Stimulated activated naive CD8-positive, alpha-beta T cell treated with anti-CD3 and anti-CD28 coated beads, Interleukin-15, amount 100 ng/mL, for 72 hours (primary cell): ENCODE measurements at regions not wholly inside any gene's neighbourhood (a gene's known extent, or its start where the extent isn't known, plus 50 kb on each side); places are given as distances from the start of the nearest gene placed in this dataset.

ENCODE experiments used
- ATAC-seq: fragments of 150-1000 bp; cut with Tn5 transposase; 2 replicates; pipeline ENCODE4 v1.10.0; 2021; ENCODE audit warnings: mild to moderate bottlenecking, moderate library complexity
- DNase-seq, 2 donors: peaks; one replicate each; pipeline ENCODE4 v3.0.0; 2021 to 2022
- H3K27ac Mint-ChIP-seq, 2 donors: one replicate each; pipeline ENCODE4 v1.8.0; 2022; ENCODE audit warnings: mild to moderate bottlenecking in 2 of 2, mixed read lengths in 2 of 2, moderate library complexity in 2 of 2
- H3K27me3 Mint-ChIP-seq: one replicate; pipeline ENCODE4 v1.8.0; 2022; ENCODE audit warnings: mixed read lengths
- H3K4me1 Mint-ChIP-seq: one replicate; pipeline ENCODE4 v1.8.0; 2022; ENCODE audit warnings: mild to moderate bottlenecking, mixed read lengths
- H3K4me3 Mint-ChIP-seq, 2 donors: one replicate each; pipeline ENCODE4 v1.8.0; 2022; ENCODE audit warnings: mild to moderate bottlenecking in 2 of 2, mixed read lengths in 2 of 2, moderate library complexity in 1 of 2
- H3K9me3 Mint-ChIP-seq, 2 donors: one replicate each; pipeline ENCODE4 v1.8.0; 2022; ENCODE audit warnings: mixed read lengths in 2 of 2

GRCh38 chr12:58509116-58509885 is 411.0 kb downstream of the LRIG3 start:
- H3K27ac Mint-ChIP-seq: no peak overlapping the region
- no peak overlapping the region for H3K4me3 Mint-ChIP-seq
- no peaks in the 10 kb centered on the region for H3K4me1 Mint-ChIP-seq
- peaks cover 0 to 10% of the 10 kb centered on the region in 2 donors for H3K9me3 Mint-ChIP-seq
- ATAC-seq: no peak
- no peak for DNase-seq
- no peaks in the 10 kb centered on the region for H3K27me3 Mint-ChIP-seq

- H3K4me1 Mint-ChIP-seq: no peaks in the 10 kb centered on the region
- H3K4me3 Mint-ChIP-seq: no peak overlapping the region
- ATAC-seq (no peak), DNase-seq (no peak)
- no peaks in the 10 kb centered on the region for H3K27me3 Mint-ChIP-seq
- H3K27ac Mint-ChIP-seq: no peak overlapping the region
- peaks cover 16 to 32% of the 10 kb centered on the region in 2 donors for H3K9me3 Mint-ChIP-seq
Measured at GRCh38 chr12:58513301-58513834, 406.9 kb downstream of the LRIG3 start.

GRCh38 chr12:58513852-58514251 is 406.5 kb downstream of the LRIG3 start:
- ATAC-seq: no peak
- H3K4me3 Mint-ChIP-seq: no peak overlapping the region
- DNase-seq: no peak
- no peaks in the 10 kb centered on the region for H3K27me3 Mint-ChIP-seq
- H3K4me1 Mint-ChIP-seq: no peaks in the 10 kb centered on the region
- no peak overlapping the region for H3K27ac Mint-ChIP-seq
- H3K9me3 Mint-ChIP-seq: peaks cover 21 to 36% of the 10 kb centered on the region in 2 donors

GRCh38 chr12:58519839-58520238 is 400.5 kb downstream of the LRIG3 start:
- H3K9me3 Mint-ChIP-seq: peaks cover 26 to 32% of the 10 kb centered on the region in 2 donors
- ATAC-seq (no peak), DNase-seq (no peak)
- H3K27ac Mint-ChIP-seq: no peak overlapping the region
- peaks cover 6% of the 10 kb centered on the region for H3K27me3 Mint-ChIP-seq
- H3K4me3 Mint-ChIP-seq: no peak overlapping the region
- H3K4me1 Mint-ChIP-seq: no peaks in the 10 kb centered on the region

- DNase-seq (no peak), ATAC-seq (no peak)
- H3K27ac Mint-ChIP-seq: no peak overlapping the region
- peaks cover 6% of the 10 kb centered on the region for H3K27me3 Mint-ChIP-seq
- H3K9me3 Mint-ChIP-seq: peaks cover 26 to 30% of the 10 kb centered on the region in 2 donors
- no peaks in the 10 kb centered on the region for H3K4me1 Mint-ChIP-seq
- H3K4me3 Mint-ChIP-seq: no peak overlapping the region
Measured at GRCh38 chr12:58521152-58521551, 399.2 kb downstream of the LRIG3 start.

DNA sequence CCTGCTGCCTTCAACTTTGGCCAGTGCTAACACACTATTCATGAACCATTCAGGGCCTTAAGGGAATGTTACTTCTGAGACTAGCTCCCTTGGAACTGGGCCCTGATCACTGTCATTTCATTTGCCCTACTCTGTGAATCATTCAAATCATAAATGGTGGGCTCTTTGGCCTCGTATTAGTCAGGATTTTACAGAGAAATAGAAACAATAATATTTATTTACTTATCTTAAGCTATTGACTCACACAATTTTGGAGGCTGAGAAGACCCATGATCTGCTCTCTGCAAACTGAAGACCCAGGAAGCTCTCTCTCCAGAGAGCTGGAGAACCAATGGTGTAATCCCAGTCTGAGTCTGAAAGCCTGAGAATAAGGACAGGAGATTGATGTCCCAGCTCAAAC is 398.5 kb downstream of the LRIG3 start:
- no peak for ATAC-seq
- no peak overlapping the region for H3K4me3 Mint-ChIP-seq

GRCh38 chr12:58523360-58523759 is 396.9 kb downstream of the LRIG3 start:
- Mint-ChIP-seq H3K9me3 (peaks cover 10% of the 10 kb centered on the region in 2 donors), H3K4me1 (no peaks in the 10 kb centered on the region)

More for the DNA sequence above, 398.5 kb downstream of the LRIG3 start:
- Mint-ChIP-seq H3K4me1 (no peaks in the 10 kb centered on the region), H3K9me3 (peaks cover 22 to 24% of the 10 kb centered on the region in 2 donors), H3K27ac (no peak overlapping the region), H3K27me3 (peaks cover 6% of the 10 kb centered on the region)
- DNase-seq: no peak

DNA sequence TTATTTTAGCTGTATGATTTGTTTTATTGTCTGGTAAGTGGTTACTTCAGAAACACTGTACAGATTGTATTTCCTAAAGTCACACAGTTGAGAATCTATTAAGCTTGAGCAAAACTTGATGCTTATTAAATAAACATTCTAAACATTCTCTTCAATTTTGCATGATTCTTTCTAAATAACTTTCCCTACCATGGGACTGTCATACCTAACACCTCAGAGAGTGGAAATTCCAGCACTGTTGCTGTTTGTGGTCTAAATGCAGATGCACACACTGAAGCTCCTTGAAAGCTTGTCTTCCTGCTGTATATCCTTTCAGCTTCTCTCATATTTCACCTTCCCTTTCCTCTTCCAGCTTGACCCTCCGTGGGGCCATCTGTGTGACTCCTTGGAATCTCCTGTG is 392.0 kb downstream of the LRIG3 start:
- Mint-ChIP-seq H3K4me1 (no peaks in the 10 kb centered on the region), H3K27ac (no peak overlapping the region), H3K27me3 (peaks cover 6% of the 10 kb centered on the region), H3K4me3 (no peak overlapping the region), H3K9me3 (no peaks in the 10 kb centered on the region)
- DNase-seq (no peak), ATAC-seq (no peak)

More at GRCh38 chr12:58523360-58523759, 396.9 kb downstream of the LRIG3 start:
- peaks cover 6% of the 10 kb centered on the region for H3K27me3 Mint-ChIP-seq
- no peak for ATAC-seq
- no peak overlapping the region for H3K4me3 Mint-ChIP-seq
- no peak overlapping the region for H3K27ac Mint-ChIP-seq
- no peak for DNase-seq

DNA sequence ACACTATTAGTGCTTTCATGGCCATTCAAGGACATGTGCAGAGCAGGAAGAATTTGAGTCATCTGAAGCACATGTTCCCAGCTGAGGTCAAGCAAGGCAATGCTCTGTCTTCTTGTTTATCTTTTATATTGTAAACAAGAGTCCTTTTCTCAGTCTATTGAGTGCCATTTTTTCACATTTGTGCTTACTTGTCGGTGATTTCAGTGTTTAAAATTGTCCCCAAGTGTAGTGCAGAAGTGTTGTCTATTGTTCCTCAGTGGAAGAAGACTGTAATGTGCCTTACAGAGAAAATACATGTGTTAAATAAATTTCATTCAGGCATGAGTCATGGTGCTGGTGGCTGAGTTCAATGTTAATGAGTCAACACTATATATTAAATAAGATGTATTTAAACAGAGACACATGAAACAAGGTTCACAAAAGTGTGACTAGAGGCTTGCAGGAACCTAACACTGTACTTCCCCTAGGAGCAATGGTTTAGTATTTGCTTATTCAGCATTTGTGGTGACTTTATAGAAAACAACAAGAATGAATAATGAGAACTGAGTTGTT is 391.1 kb downstream of the LRIG3 start:
- Mint-ChIP-seq H3K9me3 (no peaks in the 10 kb centered on the region), H3K27me3 (peaks cover 12% of the 10 kb centered on the region), H3K4me1 (no peaks in the 10 kb centered on the region), H3K27ac (no peak overlapping the region), H3K4me3 (no peak overlapping the region)
- no peak for ATAC-seq
- DNase-seq: no peak

DNA sequence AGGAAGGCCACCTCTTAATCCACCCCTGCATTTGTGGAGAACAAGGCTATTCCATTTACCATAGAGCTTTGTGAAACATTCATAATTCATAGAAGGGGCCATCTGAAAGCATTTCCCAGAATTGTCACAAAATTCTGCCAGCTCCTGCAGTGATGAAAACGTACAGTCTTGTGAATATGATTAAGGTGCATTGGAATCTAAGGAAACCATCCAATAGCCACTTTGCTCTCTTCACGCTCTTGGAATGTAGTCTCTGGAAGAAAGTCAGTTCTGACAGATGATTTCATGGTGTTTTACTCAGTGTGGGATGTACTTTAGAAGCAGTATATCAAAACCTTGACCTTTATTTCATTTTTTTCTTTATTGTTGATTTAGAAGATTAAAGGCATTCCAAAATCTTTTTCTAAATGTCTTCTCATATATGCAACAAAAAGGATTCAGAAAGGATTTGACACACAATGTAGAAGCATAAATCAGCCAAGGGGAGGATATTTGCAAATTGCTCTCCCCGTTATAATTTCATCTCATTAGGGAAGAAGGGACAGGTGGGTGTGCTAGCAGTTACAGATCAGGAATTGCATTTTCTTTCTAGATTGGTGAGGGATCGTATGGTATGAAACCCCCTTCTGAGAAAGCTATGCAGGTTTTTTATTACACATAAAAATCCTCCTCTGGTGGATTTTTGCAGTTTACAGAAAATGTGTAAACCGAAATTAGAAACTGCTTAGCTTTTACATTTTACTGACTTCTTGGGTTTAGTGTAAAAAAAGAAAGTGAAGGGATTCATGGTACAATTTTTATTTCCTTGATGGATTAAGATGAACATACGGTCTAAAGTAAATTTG is 390.2 kb downstream of the LRIG3 start:
- no peaks in the 10 kb centered on the region for H3K4me1 Mint-ChIP-seq
- H3K9me3 Mint-ChIP-seq: no peaks in the 10 kb centered on the region
- DNase-seq: no peak
- no peak overlapping the region for H3K27ac Mint-ChIP-seq
- no peak overlapping the region for H3K4me3 Mint-ChIP-seq
- ATAC-seq: no peak
- H3K27me3 Mint-ChIP-seq: peaks cover 8% of the 10 kb centered on the region

DNA sequence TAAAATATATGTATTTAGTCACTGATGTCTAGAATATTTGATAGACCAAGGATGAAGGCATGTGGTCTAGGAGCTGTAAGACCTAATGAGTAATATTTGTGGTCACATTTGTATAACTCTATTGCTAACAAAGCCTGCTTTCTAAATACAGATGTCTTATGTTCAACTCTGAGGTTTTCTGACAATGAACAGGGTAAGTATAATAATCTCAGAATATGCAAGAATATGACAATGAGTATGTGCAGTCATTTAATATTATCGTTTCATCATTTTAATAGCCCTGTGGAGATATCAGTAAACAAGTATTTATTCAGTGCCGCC is 389.6 kb downstream of the LRIG3 start:
- Mint-ChIP-seq H3K9me3 (no peaks in the 10 kb centered on the region), H3K27me3 (peaks cover 8% of the 10 kb centered on the region), H3K4me3 (no peak overlapping the region), H3K4me1 (no peaks in the 10 kb centered on the region), H3K27ac (no peak overlapping the region)
- ATAC-seq (no peak), DNase-seq (no peak)

DNA sequence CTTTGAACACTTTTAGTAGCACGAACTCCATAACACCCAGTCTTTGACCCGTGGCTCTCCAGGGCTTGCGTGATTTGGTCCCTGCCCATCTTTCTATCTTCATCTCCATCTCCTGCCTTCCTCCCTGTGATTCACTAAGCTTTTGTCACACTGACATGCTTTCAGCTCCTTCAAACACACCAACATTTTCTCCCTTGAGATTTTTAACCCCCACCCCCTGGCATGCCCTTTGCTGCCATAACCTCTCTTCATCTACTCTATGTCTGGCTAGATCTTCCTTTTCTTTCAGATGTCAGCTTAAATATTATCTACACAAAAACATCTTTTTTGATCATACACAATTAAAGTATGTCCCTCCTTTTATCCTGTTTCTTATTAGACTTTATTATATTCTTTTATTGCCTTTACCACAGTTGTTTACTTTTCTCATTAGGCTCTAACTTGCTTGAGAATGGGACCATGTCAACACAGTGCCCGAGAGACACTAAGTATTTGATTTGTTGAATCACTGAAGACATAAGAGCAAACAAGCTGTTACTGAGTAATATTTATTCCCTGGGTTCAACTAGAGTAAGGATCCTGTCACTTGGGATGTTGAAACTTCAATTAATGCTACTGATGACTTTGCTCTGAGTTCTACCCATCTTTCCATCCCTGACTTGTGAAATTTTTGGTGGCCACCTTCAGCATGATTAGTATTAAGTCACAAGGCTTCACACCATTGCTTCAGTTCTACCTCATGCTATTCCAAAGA is 387.3 kb downstream of the LRIG3 start:
- ATAC-seq (no peak), DNase-seq (no peak)
- Mint-ChIP-seq H3K27ac (no peak overlapping the region), H3K4me3 (no peak overlapping the region), H3K27me3 (peaks cover 8% of the 10 kb centered on the region), H3K4me1 (no peaks in the 10 kb centered on the region), H3K9me3 (no peaks in the 10 kb centered on the region)

- ATAC-seq (no peak), DNase-seq (no peak)
- no peak overlapping the region for H3K27ac Mint-ChIP-seq
- no peaks in the 10 kb centered on the region for H3K4me1 Mint-ChIP-seq
- H3K4me3 Mint-ChIP-seq: no peak overlapping the region
- H3K9me3 Mint-ChIP-seq: no peaks in the 10 kb centered on the region
- peaks cover 8% of the 10 kb centered on the region for H3K27me3 Mint-ChIP-seq
Measured at GRCh38 chr12:58533652-58534051, 386.7 kb downstream of the LRIG3 start.

DNA sequence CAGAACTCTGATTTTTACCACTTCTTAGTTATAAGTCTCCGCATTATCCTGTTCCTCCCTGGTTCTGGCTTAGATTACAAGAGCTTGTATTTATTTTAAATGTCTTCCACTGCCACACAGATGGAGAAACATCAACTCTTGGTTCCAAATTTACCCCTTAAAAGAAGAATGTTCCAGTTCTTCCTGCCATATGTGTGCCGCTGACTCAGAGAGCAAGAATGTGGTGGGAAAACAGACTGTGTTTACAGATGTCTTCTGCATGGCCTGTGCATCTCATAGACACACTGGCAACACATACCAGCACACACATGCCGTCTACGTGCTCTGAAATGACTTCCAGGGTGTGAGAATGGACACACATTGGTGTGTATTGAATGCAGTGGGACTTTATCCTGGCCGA is 383.0 kb downstream of the LRIG3 start:
- H3K27ac Mint-ChIP-seq: no peak overlapping the region
- H3K9me3 Mint-ChIP-seq: no peaks in the 10 kb centered on the region
- DNase-seq: no peak
- no peak overlapping the region for H3K4me3 Mint-ChIP-seq
- no peaks in the 10 kb centered on the region for H3K4me1 Mint-ChIP-seq
- peaks cover 8% of the 10 kb centered on the region for H3K27me3 Mint-ChIP-seq
- no peak for ATAC-seq

GRCh38 chr12:58539295-58539694 is 381.0 kb downstream of the LRIG3 start:
- H3K4me1 Mint-ChIP-seq: no peaks in the 10 kb centered on the region
- H3K27ac Mint-ChIP-seq: no peak overlapping the region
- H3K27me3 Mint-ChIP-seq: no peaks in the 10 kb centered on the region
- ATAC-seq (no peak), DNase-seq (no peak)
- H3K9me3 Mint-ChIP-seq: peaks cover 0 to 1% of the 10 kb centered on the region in 2 donors
- H3K4me3 Mint-ChIP-seq: no peak overlapping the region
